ENCODE measurements at regions not wholly inside any gene's neighbourhood (a gene's known extent, or its start where the extent isn't known, plus 50 kb on each side); places are given as distances from the start of the nearest gene placed in this dataset.

DNA sequence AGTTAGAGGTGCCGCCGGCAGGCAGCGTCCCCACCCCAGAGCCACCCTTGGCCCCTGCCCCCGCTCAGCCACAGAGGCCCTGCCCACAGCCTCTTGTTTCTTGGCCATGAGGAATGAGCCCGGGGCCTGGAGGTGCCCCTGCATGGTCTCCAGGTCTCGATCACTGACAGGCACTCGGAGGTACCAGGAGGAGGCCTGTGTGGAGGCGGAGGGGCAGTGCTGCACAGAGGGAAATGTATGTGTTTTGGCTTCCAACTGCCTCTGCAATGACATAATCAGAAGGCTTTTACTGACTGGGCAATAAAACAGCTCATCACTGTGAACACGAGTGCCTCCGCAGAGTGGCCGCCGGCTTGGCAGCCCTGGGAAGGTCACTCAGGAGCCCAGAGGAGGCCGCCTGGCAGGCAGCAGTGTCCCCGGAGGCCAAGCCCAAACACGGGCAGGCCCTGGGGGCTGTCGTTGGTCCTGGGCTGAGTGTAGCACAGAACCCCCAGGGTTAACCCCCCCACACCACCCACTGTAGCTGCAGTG lies 61.1 kb upstream of the GATA5 start:
- Histone ChIP-seq H3K4me3 (ENCODE audit: low read depth, low read length) (no peak overlapping the region), H3K27ac (no peak overlapping the region), H3K27me3 (replicated peaks) (no peaks in the 10 kb centered on the region), H3K36me3 (replicated peaks) (no peaks in the 10 kb centered on the region)
- in situ Hi-C loops (cut with HindIII; ENCODE audit: low pct_ligation_motif_present, low sequenced_read_pairs): loop anchor here (25.0 kb wide), 1 partner anchor 100 kb away; the partner anchor contains the start of gene RBBP8NL
- DNase-seq: no peak
- TF ChIP-seq, protein P1, sequence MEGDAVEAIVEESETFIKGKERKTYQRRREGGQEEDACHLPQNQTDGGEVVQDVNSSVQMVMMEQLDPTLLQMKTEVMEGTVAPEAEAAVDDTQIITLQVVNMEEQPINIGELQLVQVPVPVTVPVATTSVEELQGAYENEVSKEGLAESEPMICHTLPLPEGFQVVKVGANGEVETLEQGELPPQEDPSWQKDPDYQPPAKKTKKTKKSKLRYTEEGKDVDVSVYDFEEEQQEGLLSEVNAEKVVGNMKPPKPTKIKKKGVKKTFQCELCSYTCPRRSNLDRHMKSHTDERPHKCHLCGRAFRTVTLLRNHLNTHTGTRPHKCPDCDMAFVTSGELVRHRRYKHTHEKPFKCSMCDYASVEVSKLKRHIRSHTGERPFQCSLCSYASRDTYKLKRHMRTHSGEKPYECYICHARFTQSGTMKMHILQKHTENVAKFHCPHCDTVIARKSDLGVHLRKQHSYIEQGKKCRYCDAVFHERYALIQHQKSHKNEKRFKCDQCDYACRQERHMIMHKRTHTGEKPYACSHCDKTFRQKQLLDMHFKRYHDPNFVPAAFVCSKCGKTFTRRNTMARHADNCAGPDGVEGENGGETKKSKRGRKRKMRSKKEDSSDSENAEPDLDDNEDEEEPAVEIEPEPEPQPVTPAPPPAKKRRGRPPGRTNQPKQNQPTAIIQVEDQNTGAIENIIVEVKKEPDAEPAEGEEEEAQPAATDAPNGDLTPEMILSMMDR (IDR thresholded peaks at IDR 0.05; ENCODE audit: low read depth, low read length, missing control alignments): no peak

DNA sequence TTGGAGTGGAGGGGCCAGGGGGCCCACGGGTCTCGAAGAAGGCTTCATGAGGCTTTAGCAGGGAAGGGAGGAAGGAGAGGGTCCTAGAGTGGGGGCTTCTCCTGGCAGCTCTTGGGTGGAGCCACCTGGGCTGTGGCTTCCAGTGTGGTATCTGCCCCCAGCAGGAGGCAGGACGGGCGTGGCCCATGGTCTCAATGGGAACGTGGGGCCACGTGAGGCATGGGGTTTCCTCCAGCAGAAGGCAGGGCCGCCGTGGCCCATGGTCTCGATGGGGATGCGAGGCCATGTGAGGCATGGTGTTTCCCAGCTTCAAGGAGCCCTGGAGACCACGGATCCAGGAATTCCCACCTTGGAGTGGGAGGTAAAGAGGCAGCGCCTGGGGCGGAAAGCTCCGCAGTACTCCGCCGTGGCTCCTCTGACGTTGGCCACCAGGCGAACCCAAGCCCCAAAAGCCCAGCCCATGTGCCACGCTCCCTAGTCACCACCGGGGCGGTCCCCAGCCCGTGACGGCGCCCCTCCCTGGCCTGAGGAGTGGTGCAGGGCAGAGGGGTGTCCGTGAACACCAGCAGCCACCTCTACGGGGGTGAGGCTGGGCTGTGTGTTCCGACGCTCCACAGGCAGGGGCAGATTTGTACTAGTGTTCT lies 62.0 kb upstream of the GATA5 start:
- no peak overlapping the region for H3K27ac ChIP-seq
- no peak overlapping the region for H3K4me3 ChIP-seq (ENCODE audit: low read depth, low read length)
- H3K36me3 ChIP-seq (replicated peaks): no peaks in the 10 kb centered on the region
- DNase-seq: no peak
- H3K27me3 ChIP-seq (replicated peaks): no peaks in the 10 kb centered on the region
- TF ChIP-seq, protein P1 (IDR thresholded peaks at IDR 0.05; ENCODE audit: low read depth, low read length, missing control alignments): no peak
- in situ Hi-C loops (cut with HindIII; ENCODE audit: low pct_ligation_motif_present, low sequenced_read_pairs): loop anchor here (25.0 kb wide), 1 partner anchor 100 kb away; the partner anchor contains the start of gene RBBP8NL

DNA sequence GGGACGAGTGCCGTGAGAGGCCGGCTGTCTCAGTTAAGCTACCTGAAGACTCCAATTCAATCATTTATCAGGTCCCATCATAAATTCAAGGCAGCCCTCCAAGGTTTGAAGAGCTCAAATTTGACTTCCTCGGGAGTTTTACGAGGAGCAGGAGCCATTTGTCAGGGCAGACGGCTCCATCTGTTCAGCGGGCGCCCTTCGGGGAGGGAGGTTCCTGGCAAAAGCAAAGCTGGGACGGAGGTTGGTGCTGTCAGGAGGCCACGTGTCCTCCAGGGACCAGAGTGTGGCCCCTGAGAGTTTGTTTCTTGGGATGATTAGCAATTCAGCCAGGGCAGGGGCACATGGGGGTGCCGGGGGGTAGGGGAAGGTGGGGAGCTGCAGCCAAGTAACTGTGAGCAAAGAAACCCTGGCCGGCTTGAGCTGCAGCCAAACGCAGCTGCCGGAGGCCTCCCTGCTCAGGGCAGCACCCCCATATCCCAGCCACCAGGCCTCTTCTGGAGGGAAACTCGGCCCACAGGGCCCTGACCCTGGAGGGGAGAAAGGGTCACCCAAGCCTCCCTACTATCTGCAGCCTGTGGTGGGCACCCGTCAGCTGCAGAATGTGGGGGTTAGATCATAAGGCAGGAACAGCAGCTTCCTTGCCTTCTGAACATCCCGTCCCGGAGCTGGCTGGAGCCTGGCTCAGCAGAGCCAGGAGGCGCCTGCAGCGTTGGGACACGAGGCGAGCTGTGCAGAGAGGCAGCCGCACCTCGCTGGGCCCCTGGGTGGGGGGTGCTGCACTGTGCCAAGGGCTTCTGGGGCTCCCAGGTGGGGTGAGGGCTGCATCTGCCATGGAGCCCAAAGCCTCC lies 63.6 kb upstream of the GATA5 start:
- TF ChIP-seq, protein P1 (IDR thresholded peaks at IDR 0.05; ENCODE audit: low read depth, low read length, missing control alignments): no peak
- no peaks in the 10 kb centered on the region for H3K27me3 ChIP-seq (replicated peaks)
- H3K36me3 ChIP-seq (replicated peaks): no peaks in the 10 kb centered on the region
- H3K27ac ChIP-seq: no peak overlapping the region
- no peak for DNase-seq
- in situ Hi-C loops (cut with HindIII; ENCODE audit: low pct_ligation_motif_present, low sequenced_read_pairs): loop anchor here (25.0 kb wide), 1 partner anchor 102 kb away; the partner anchor contains the start of gene RBBP8NL
- H3K4me3 ChIP-seq (ENCODE audit: low read depth, low read length): no peak overlapping the region

DNA sequence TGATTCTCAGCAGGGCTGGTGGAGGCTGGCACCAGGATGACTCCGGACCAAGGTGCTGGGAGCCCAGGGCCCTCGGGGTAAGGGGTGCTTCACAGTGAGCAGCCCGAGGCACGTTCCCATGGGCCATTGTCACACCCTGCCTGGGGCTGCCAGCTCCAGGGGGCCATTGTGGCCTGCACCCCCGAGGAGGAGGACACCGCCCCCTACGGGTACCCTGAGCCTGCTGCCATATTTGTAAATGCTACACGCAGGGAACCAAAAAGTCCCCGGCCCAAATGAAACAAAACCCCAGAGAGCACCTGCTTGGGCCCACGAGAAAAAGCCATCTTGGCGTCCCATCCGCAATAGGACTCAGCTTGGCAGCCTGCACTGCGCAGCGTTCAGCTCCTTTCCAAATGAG lies 64.7 kb upstream of the GATA5 start:
- no peak for DNase-seq
- Histone ChIP-seq H3K27ac (no peak overlapping the region), H3K4me3 (ENCODE audit: low read depth, low read length) (no peak overlapping the region), H3K27me3 (replicated peaks) (no peaks in the 10 kb centered on the region), H3K36me3 (replicated peaks) (no peaks in the 10 kb centered on the region)
- TF ChIP-seq, protein P1 (IDR thresholded peaks at IDR 0.05; ENCODE audit: low read depth, low read length, missing control alignments): no peak
- in situ Hi-C loops (cut with HindIII; ENCODE audit: low pct_ligation_motif_present, low sequenced_read_pairs): loop anchor here (25.0 kb wide), 1 partner anchor 103 kb away; the partner anchor contains the start of gene RBBP8NL

DNA sequence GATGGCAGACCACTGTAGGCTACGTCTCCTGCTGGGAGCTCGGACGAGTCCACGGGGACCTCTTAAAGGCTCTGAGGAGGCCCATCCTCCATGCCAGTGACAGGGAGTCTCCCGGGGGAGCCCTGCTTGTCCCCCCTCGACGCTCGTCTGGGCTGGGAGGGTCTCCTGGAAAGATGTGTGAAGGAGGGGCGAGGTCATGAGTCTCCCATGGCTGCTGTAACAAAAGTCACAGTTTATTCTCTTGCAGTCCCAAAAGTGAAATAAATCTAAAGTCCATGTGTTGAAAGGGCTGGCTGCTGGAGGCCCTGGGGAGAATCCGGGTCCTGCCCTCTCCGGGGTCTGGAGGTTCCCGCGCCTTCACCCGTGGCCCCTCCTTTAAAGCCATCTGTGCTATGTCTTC lies 67.1 kb upstream of the GATA5 start:
- TF ChIP-seq, protein P1 (IDR thresholded peaks at IDR 0.05; ENCODE audit: low read depth, low read length, missing control alignments): no peak
- H3K27me3 ChIP-seq (replicated peaks): no peaks in the 10 kb centered on the region
- H3K27ac ChIP-seq: no peak overlapping the region
- H3K36me3 ChIP-seq (replicated peaks): no peaks in the 10 kb centered on the region
- in situ Hi-C loops (cut with HindIII; ENCODE audit: low pct_ligation_motif_present, low sequenced_read_pairs): loop anchor here (25.0 kb wide), 1 partner anchor 106 kb away; the partner anchor contains the start of gene RBBP8NL
- DNase-seq: no peak
- H3K4me3 ChIP-seq (ENCODE audit: low read depth, low read length): no peak overlapping the region
